CD14-positive monocyte (primary cell): ENCODE measurements at regions not wholly inside any gene's neighbourhood (a gene's known extent, or its start where the extent isn't known, plus 50 kb on each side); places are given as distances from the start of the nearest gene placed in this dataset.

ENCODE experiments used
- DNase-seq, 3 donors: peaks; one replicate each; pipeline ENCODE4 v3.0.0-alpha.2; 2011 to 2022
- H2AFZ ChIP-seq: 2 replicates; pipeline ENCODE4 v1.6.0; 2012; ENCODE audit warnings: mild to moderate bottlenecking, low read depth, low read length, inconsistent platforms; ENCODE audit not compliant: insufficient read depth, poor library complexity, severe bottlenecking
- H3K27ac ChIP-seq, 2 donors: 1 replicate in 1 of 2; 2 replicates in 1 of 2; pipeline ENCODE4 v1.5.1; 2012 to 2013; ENCODE audit warnings: low read length in 2 of 2, control low read depth in 1 of 2, inconsistent platforms in 1 of 2, low read depth in 1 of 2, mild to moderate bottlenecking in 1 of 2
- H3K27me3 ChIP-seq, 2 donors: one replicate each; pipeline versions ENCODE4 v1.6.0 to v1.6.1; 2011 to 2013; ENCODE audit warnings: low read length in 2 of 2; ENCODE audit not compliant: control insufficient read depth in 2 of 2, insufficient read depth in 2 of 2
- H3K36me3 ChIP-seq, 2 donors: replicated peaks in 1 of 2; 1 replicate in 1 of 2; 2 replicates in 1 of 2; pipeline versions ENCODE4 v1.5.1 to v1.6.1; 2012 to 2013; ENCODE audit warnings: low read length in 2 of 2, control low read depth in 1 of 2, inconsistent platforms in 1 of 2, mild to moderate bottlenecking in 1 of 2; ENCODE audit not compliant: insufficient read depth in 2 of 2, control insufficient read depth in 1 of 2
- H3K4me1 ChIP-seq, 2 donors: 1 replicate in 1 of 2; 2 replicates in 1 of 2; pipeline versions ENCODE4 v1.5.1 to v1.6.1; 2012 to 2013; ENCODE audit warnings: low read length in 2 of 2, control low read depth in 1 of 2, inconsistent platforms in 1 of 2, mild to moderate bottlenecking in 1 of 2, moderate library complexity in 1 of 2; ENCODE audit not compliant: insufficient read depth in 2 of 2, control insufficient read depth in 1 of 2
- H3K4me2 ChIP-seq: replicated peaks from 2 replicates; pipeline ENCODE3; 2012; ENCODE audit warnings: low read length, moderate library complexity, mild to moderate bottlenecking; ENCODE audit not compliant: poor library complexity, severe bottlenecking; ENCODE audit errors: extremely low read depth
- H3K4me3 ChIP-seq, 3 experiments: fragments of 200-600 bp in 1 of 3; sonication (generic) in 1 of 3; replicated peaks in 1 of 3; 1 replicate in 2 of 3; 2 replicates in 1 of 3; pipeline ENCODE4 v1.5.1; 2011 to 2013; ENCODE audit warnings: low read length in 3 of 3, mild to moderate bottlenecking in 3 of 3, control low read depth in 2 of 3, low read depth in 2 of 3, inconsistent platforms in 1 of 3, moderate library complexity in 1 of 3
- H3K79me2 ChIP-seq: 2 replicates; pipeline ENCODE4 v1.6.0; 2012; ENCODE audit warnings: mild to moderate bottlenecking, control low read depth, inconsistent platforms, low read length, moderate library complexity; ENCODE audit not compliant: insufficient read depth
- H3K9ac ChIP-seq: 2 replicates; pipeline ENCODE4 v1.6.0; 2017; ENCODE audit warnings: low read length, mild to moderate bottlenecking; ENCODE audit not compliant: insufficient read depth, poor library complexity, severe bottlenecking
- H3K9me3 ChIP-seq, 2 donors: replicated peaks in 1 of 2; 1 replicate in 1 of 2; 2 replicates in 1 of 2; pipeline versions ENCODE4 v1.5.1 to v1.6.1; 2012 to 2013; ENCODE audit warnings: low read length in 2 of 2, control low read depth in 1 of 2; ENCODE audit not compliant: control insufficient read depth in 1 of 2, insufficient read depth in 1 of 2
- H4K20me1 ChIP-seq: 2 replicates; pipeline ENCODE4 v1.6.0; 2012; ENCODE audit warnings: mild to moderate bottlenecking, low read length, control low read depth, moderate library complexity; ENCODE audit not compliant: insufficient read depth
- H3K27ac Mint-ChIP-seq, 7 donors: one replicate each; pipeline ENCODE4 v1.8.0; 2020; ENCODE audit warnings: mild to moderate bottlenecking in 7 of 7, mixed read lengths in 7 of 7, moderate library complexity in 6 of 7, inconsistent platforms in 2 of 7
- H3K27me3 Mint-ChIP-seq, 3 donors: one replicate each; pipeline ENCODE4 v1.8.0; 2021 to 2022; ENCODE audit warnings: low read depth in 3 of 3, mild to moderate bottlenecking in 3 of 3, mixed read lengths in 3 of 3, moderate library complexity in 3 of 3, inconsistent platforms in 1 of 3
- H3K36me3 Mint-ChIP-seq, 2 donors: one replicate each; pipeline ENCODE4 v1.8.0; 2020; ENCODE audit warnings: mixed read lengths in 2 of 2, inconsistent platforms in 1 of 2, mild to moderate bottlenecking in 1 of 2
- H3K4me1 Mint-ChIP-seq: one replicate; pipeline ENCODE4 v1.8.0; 2020; ENCODE audit warnings: mild to moderate bottlenecking, mixed read lengths
- H3K4me3 Mint-ChIP-seq, 2 donors: one replicate each; pipeline ENCODE4 v1.8.0; 2020; ENCODE audit warnings: mild to moderate bottlenecking in 2 of 2, mixed read lengths in 2 of 2, moderate library complexity in 1 of 2
- H3K9me3 Mint-ChIP-seq, 7 donors: one replicate each; pipeline ENCODE4 v1.8.0; 2020 to 2022; ENCODE audit warnings: mixed read lengths in 7 of 7, mild to moderate bottlenecking in 6 of 7, moderate library complexity in 6 of 7, inconsistent platforms in 2 of 7
- WGBS: methylation state at CpG from one replicate; pipeline ENCODE4 v1.1.5; 2013; ENCODE audit warnings: missing lambda C conversion rate; ENCODE audit not compliant: insufficient coverage; 5-methylcytosine and 5-hydroxymethylcytosine counted together
- intact Hi-C, 2 donors: fragments of 100-400 bp; cut with micrococcal nuclease; formaldehyde crosslinking; loops; one replicate each; pipeline versions ENCODE4 v1.15.0 to v1.15.1; 2023
- TF ChIP-seq, protein P1 (sequence below): fragments of 200-600 bp; IDR thresholded peaks from one replicate; pipeline ENCODE4 v1.8.0; 2022; ENCODE audit warnings: antibody characterized with exemption, mild to moderate bottlenecking

DNA sequence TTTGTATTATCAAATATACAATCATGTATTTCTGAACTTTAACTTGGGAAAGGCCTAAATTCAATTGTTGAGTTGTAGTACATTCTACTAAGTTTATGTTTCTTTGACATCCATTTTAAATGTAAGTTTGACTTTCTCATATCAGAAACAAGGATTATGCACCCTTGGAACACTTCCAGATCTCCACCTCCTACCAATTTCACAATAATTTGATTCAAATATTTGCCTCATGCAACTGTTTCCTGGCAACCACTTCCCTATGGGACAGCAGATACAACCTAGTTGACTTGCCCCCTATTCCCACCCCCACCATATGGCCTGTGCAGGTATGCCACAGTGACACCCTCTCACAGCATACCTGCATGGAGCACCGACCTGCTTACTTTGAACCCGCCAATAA lies 506.4 kb upstream of the PABPC4L start:
- H3K4me1 Mint-ChIP-seq = no peaks in the 10 kb centered on the region
- H3K4me1 ChIP-seq = no peaks in the 10 kb centered on the region

DNA sequence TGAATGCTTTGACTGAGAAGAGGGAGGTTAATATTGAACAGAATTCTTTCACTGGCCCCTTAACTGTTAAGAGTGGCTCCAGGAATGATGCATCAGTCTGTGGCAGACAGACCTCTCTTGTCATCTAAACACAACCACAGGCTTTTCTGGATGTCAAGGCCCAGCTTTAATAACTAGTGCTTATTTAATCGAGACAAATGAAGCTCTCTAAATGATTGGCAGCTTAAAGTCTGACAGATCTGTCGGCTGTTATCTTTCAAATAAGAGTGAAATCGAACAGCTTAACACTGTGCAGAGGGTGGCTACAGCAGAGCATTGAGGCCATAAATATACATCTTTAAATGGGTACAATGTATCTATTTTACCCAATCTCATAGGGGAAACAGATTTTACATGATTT lies 500.8 kb upstream of the PABPC4L start:
- H3K9me3 Mint-ChIP-seq = peaks cover 0 to 7% (median 3%) of the 10 kb centered on the region in 7 donors
- no peaks in the 10 kb centered on the region for H3K4me1 Mint-ChIP-seq
- Histone ChIP-seq H3K9ac (no peak overlapping the region), H3K27me3 (no peaks in the 10 kb centered on the region), H4K20me1 (no peaks in the 10 kb centered on the region), H3K4me2 (no peak overlapping the region), H3K36me3 (no peaks in the 10 kb centered on the region), H3K4me1 (no peaks in the 10 kb centered on the region), H2AFZ (no peak overlapping the region), H3K27ac (no peak overlapping the region), H3K9me3 (peaks cover 0 to 4% of the 10 kb centered on the region in 2 donors), H3K79me2 (no peaks in the 10 kb centered on the region), H3K4me3 (no peak overlapping the region)
- H3K27ac Mint-ChIP-seq = no peak overlapping the region
- 80% methylated on average over 1 of the region's 3 CpGs for WGBS
- H3K4me3 Mint-ChIP-seq = no peak overlapping the region
- no peaks in the 10 kb centered on the region for H3K27me3 Mint-ChIP-seq
- intact Hi-C loops = no loop called here
- no peaks in the 10 kb centered on the region for H3K36me3 Mint-ChIP-seq
- TF ChIP-seq, protein P1, sequence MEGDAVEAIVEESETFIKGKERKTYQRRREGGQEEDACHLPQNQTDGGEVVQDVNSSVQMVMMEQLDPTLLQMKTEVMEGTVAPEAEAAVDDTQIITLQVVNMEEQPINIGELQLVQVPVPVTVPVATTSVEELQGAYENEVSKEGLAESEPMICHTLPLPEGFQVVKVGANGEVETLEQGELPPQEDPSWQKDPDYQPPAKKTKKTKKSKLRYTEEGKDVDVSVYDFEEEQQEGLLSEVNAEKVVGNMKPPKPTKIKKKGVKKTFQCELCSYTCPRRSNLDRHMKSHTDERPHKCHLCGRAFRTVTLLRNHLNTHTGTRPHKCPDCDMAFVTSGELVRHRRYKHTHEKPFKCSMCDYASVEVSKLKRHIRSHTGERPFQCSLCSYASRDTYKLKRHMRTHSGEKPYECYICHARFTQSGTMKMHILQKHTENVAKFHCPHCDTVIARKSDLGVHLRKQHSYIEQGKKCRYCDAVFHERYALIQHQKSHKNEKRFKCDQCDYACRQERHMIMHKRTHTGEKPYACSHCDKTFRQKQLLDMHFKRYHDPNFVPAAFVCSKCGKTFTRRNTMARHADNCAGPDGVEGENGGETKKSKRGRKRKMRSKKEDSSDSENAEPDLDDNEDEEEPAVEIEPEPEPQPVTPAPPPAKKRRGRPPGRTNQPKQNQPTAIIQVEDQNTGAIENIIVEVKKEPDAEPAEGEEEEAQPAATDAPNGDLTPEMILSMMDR = no peak
- DNase-seq = no peak

More for the DNA sequence above, 506.4 kb upstream of the PABPC4L start:
- TF ChIP-seq, protein P1 = no peak
- no peaks in the 10 kb centered on the region for H3K27me3 ChIP-seq
- no peak overlapping the region for H3K27ac ChIP-seq
- H3K4me3 Mint-ChIP-seq = no peak overlapping the region
- WGBS = no CpG with 5 or more reads among the region's 2 CpGs
- H3K9ac ChIP-seq = no peak overlapping the region
- H2AFZ ChIP-seq = no peak overlapping the region
- H3K79me2 ChIP-seq = no peaks in the 10 kb centered on the region
- no peak overlapping the region for H3K4me3 ChIP-seq
- H3K27ac Mint-ChIP-seq = no peak overlapping the region
- no peaks in the 10 kb centered on the region for H3K36me3 ChIP-seq
- DNase-seq = no peak
- H3K4me2 ChIP-seq = no peak overlapping the region
- no peaks in the 10 kb centered on the region for H3K36me3 Mint-ChIP-seq
- intact Hi-C loops = no loop called here
- H4K20me1 ChIP-seq = no peaks in the 10 kb centered on the region
- H3K9me3 Mint-ChIP-seq = peaks cover 0 to 5% (median 0%) of the 10 kb centered on the region in 7 donors
- H3K27me3 Mint-ChIP-seq = no peaks in the 10 kb centered on the region
- no peaks in the 10 kb centered on the region for H3K9me3 ChIP-seq
